ENCODE measurements at regions not wholly inside any gene's neighbourhood (a gene's known extent, or its start where the extent isn't known, plus 50 kb on each side); places are given as distances from the start of the nearest gene placed in this dataset.

GRCh38 chr4:107312366-107312765 lies 276.3 kb upstream of the DKK2 start:
- no peak for DNase-seq

- DNase-seq, result no peak
These were observed 268.7 kb upstream of the DKK2 start for GRCh38 chr4:107304699-107305286.

GRCh38 chr4:107299646-107300045 lies 263.5 kb upstream of the DKK2 start:
- no peak for DNase-seq

- no peak for DNase-seq
These were observed 256.9 kb upstream of the DKK2 start for GRCh38 chr4:107292979-107293378.

- DNase-seq, result no peak
These were observed 247.8 kb upstream of the DKK2 start for GRCh38 chr4:107283587-107284559.

GRCh38 chr4:107279733-107280132 lies 243.6 kb upstream of the DKK2 start:
- no peak for DNase-seq

GRCh38 chr4:107278791-107279483 lies 242.8 kb upstream of the DKK2 start:
- no peak for DNase-seq

GRCh38 chr4:107276052-107276451 lies 239.9 kb upstream of the DKK2 start:
- no peak for DNase-seq

- DNase-seq, result no peak
These were observed 239.1 kb upstream of the DKK2 start for GRCh38 chr4:107275225-107275624.

GRCh38 chr4:107270614-107271013 lies 234.5 kb upstream of the DKK2 start:
- no peak for DNase-seq

GRCh38 chr4:107269175-107269574 lies 233.1 kb upstream of the DKK2 start:
- DNase-seq, result no peak

GRCh38 chr4:107265859-107266258 lies 229.7 kb upstream of the DKK2 start:
- DNase-seq, result no peak

- no peak for DNase-seq
These were observed 225.2 kb upstream of the DKK2 start for GRCh38 chr4:107261241-107261874.

GRCh38 chr4:107258359-107258758 lies 222.2 kb upstream of the DKK2 start:
- DNase-seq, result no peak

GRCh38 chr4:107255596-107255995 lies 219.5 kb upstream of the DKK2 start:
- DNase-seq, result no peak

- DNase-seq, result no peak
These were observed 219.0 kb upstream of the DKK2 start for GRCh38 chr4:107255114-107255513.

GRCh38 chr4:107253579-107254068 lies 217.5 kb upstream of the DKK2 start:
- no peak for DNase-seq

- no peak for DNase-seq
These were observed 217.0 kb upstream of the DKK2 start for GRCh38 chr4:107253090-107253489.

GRCh38 chr4:107252571-107252970 lies 216.5 kb upstream of the DKK2 start:
- no peak for DNase-seq

- no peak for DNase-seq
These were observed 212.5 kb upstream of the DKK2 start for GRCh38 chr4:107248571-107248970.

- no peak for DNase-seq
These were observed 211.6 kb upstream of the DKK2 start for GRCh38 chr4:107247738-107248137.

- DNase-seq, result no peak
These were observed 210.6 kb upstream of the DKK2 start for GRCh38 chr4:107246761-107247160.
